Muscle of back (tissue), 3 donors: ENCODE measurements at regions not wholly inside any gene's neighbourhood (a gene's known extent, or its start where the extent isn't known, plus 50 kb on each side); places are given as distances from the start of the nearest gene placed in this dataset.
"Not testable (repeated sequence)": the region's sequence is repeated elsewhere in the genome, so short reads cannot be mapped to it uniquely, and the experiment has no call there.

Experiments
- DNase-seq, 3 donors: peaks; one replicate each; pipeline versions ENCODE4 v3.0.0 to v3.0.0-alpha.2; 2013

GRCh38 chr15:84152381-84152979, 83.1 kb upstream of the GOLGA6L4 start:
- not testable (repeated sequence) for DNase-seq

- DNase-seq, result not testable (repeated sequence)
Observed at GRCh38 chr15:84153655-84154140, 81.9 kb upstream of the GOLGA6L4 start.

- not testable (repeated sequence) for DNase-seq
Observed at GRCh38 chr15:84154314-84154713, 81.3 kb upstream of the GOLGA6L4 start.

- DNase-seq, result not testable (repeated sequence)
Observed at GRCh38 chr15:84154787-84155186, 80.8 kb upstream of the GOLGA6L4 start.

- not testable (repeated sequence) for DNase-seq
Observed at GRCh38 chr15:84155792-84156587, 79.6 kb upstream of the GOLGA6L4 start.

- DNase-seq, result not testable (repeated sequence)
Observed at GRCh38 chr15:84156588-84156840, 79.1 kb upstream of the GOLGA6L4 start.

- not testable (repeated sequence) for DNase-seq
Observed at GRCh38 chr15:84157056-84157632, 78.4 kb upstream of the GOLGA6L4 start.

GRCh38 chr15:84157857-84158256, 77.7 kb upstream of the GOLGA6L4 start:
- not testable (repeated sequence) for DNase-seq

- DNase-seq, result not testable (repeated sequence)
Observed at GRCh38 chr15:84159346-84160269, 76.0 kb upstream of the GOLGA6L4 start.

- DNase-seq, result not testable (repeated sequence)
Observed at GRCh38 chr15:84164423-84165292, 70.9 kb upstream of the GOLGA6L4 start.

- not testable (repeated sequence) for DNase-seq
Observed at GRCh38 chr15:84170029-84170428, 65.5 kb upstream of the GOLGA6L4 start.

- DNase-seq, result not testable (repeated sequence)
Observed at GRCh38 chr15:84173231-84173610, 62.4 kb upstream of the GOLGA6L4 start.
